Head of caudate nucleus (tissue), 42 donors: ENCODE measurements at regions not wholly inside any gene's neighbourhood (a gene's known extent, or its start where the extent isn't known, plus 50 kb on each side); places are given as distances from the start of the nearest gene placed in this dataset.
"Not testable (repeated sequence)": the region's sequence is repeated elsewhere in the genome, so short reads cannot be mapped to it uniquely, and the experiment has no call there.

Experiments
- DNase-seq, 42 donors: peaks; one replicate each; pipeline versions ENCODE4 v3.0.0 to v3.0.0-alpha.2; 2020 to 2021; ENCODE audit warnings: mixed read lengths in 7 of 42
- intact Hi-C: fragments of 100-400 bp; cut with DNase I; formaldehyde crosslinking; loops from one replicate; pipeline ENCODE4 v1.15.0; 2022

- intact Hi-C loops, result no loop called here
These were observed 61.8 kb downstream of the SMIM38 start for GRCh38 chr11:69217276-69218105.

DNA sequence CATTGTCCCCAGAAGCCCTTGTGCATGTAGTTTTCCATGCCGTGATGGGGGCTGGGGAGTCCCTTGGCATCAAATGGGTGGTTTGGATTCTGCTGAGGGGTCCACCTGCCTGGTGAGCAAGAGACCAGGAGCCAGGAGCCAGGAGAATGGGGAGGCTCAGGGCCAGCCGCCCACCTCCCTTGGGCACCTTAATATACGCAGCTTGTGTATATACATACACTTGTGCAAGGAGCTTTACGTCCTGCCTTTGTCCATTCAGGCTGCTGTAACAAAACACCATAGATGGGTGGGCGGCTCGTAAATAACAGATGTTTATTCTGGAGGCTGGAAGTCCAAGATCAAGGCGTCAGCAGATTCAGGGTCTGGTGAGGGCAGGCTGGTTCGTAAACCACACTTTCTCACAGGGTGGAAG lies 62.5 kb downstream of the SMIM38 start:
- intact Hi-C loops, result no loop called here
- peak in 7 of 42 donors; percentile 3 to 31 (median 8) for DNase-seq

More at GRCh38 chr11:69217276-69218105, 61.8 kb downstream of the SMIM38 start:
- DNase-seq, result peak in 26 of 42 donors; percentile 11 to 70 (median 44)

DNA sequence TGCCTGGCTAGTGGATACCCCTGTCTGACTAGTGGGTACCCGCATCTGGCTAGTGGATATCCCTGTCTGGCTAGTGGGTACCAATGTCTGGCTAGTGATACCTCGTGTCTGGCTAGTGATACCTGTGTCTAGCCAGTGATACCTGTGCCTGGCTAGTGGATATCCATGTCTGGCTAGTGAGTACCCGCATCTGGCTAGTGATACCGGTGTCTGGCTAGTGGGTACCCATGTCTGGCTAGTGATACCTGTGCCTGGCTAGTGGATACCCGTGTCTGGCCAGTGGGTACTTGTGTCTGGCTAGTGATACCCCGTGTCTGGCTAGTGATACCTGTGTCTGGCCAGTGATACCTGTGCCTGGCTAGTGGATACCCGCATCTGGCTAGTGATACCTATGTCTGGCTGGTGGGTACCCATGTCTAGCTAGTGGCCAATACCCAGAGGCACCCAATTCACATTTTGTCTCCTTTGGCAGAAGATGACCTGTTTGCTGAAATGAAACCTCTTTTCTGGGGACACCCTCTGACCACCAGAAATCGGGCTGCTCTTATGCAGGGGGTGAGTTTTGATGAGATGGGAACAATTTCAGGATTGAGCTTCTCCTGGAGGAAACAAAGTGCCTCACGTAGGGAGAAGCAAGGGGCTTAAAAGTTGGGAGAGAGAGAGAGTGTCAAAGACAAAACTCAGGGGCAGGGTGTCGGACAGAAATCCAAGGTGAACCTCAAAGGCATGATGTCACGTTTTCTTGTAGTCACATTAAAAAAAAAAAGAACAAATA lies 63.4 kb downstream of the SMIM38 start:
- DNase-seq, result peak in 7 of 42 donors; percentile 3 to 37 (median 10)
- intact Hi-C loops, result no loop called here

GRCh38 chr11:69219991-69220390 lies 64.3 kb downstream of the SMIM38 start:
- peak in 6 of 42 donors; percentile 2 to 40 (median 10) for DNase-seq
- intact Hi-C loops, result no loop called here

DNA sequence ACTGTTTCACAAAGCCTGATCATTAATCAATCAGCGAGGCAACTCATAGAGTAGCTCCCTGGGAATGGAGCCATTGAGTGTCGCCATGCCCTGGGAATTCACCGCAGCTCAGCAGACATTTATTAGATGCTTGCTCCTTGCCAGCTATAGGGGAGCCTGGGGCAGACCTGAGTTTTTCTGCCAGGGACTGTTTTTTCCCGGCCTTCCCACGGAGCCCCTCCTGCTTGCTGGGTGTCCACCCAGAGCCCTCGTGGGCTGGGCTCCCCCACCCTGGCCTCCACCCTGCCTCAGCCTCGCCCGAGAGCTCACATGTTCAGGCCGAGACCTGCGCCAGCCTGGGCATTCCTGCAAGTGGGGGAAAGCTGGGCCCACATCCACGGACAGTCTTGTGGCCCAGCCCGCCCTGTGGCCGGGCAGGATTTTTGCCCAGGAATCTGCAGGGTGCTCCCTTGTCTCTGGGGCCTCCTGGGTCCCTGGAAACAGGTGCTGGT lies 64.9 kb downstream of the SMIM38 start:
- intact Hi-C loops, result no loop called here
- DNase-seq, result peak in 13 of 42 donors; percentile 6 to 49 (median 26)

GRCh38 chr11:69221086-69221485 lies 65.4 kb downstream of the SMIM38 start:
- peak in 6 of 42 donors; percentile 3 to 14 (median 7) for DNase-seq
- intact Hi-C loops, result no loop called here

DNA sequence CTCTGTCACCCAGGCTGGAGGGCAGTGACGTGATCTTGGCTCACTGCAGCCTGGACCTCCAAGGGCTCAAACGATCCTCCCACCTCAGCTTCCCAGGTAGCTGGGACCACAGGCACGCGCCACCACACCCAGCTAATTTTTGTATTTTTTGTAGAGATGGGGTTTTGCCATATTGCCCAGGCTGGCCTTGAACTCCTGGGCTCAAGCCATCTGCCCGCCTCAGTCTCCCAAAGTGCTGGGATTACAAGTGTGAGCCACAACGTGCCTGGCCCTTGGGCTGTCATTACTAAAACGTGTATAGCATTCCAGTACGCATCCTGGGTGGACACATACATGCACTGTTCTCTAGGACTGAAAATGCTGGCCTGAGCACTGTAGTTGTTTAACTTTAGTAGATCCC lies 65.9 kb downstream of the SMIM38 start:
- DNase-seq, result peak in 6 of 42 donors; percentile 2 to 23 (median 10)

GRCh38 chr11:69227271-69227670 lies 66.7 kb upstream of the MYEOV start:
- intact Hi-C loops, result no loop called here
- DNase-seq, result peak in 4 of 42 donors; percentile 1 to 25 (median 10)

More for the DNA sequence above, 65.9 kb downstream of the SMIM38 start:
- intact Hi-C loops, result not testable (repeated sequence)

DNA sequence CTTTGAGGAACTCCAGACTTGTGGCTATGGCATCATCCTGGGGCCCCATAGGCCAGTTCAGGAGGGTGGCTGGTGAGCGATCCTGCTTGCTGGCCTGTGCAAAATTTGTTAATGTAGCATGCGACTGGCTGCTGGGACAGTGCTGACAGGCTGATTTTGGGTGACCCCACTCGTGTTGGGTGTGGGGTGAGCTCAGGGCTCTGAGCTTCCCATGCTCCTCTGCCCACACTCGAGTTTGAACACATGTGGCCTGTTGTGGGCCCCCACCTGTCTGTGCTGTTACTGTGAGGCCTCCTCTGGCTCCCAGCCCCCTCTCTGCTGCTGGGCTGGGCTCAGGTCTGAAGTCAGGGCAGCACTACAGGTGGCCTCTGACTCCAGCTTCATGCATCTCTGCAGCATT lies 64.4 kb upstream of the MYEOV start:
- intact Hi-C loops, result no loop called here
- DNase-seq, result peak in 4 of 42 donors; percentile 2 to 23 (median 4)

DNA sequence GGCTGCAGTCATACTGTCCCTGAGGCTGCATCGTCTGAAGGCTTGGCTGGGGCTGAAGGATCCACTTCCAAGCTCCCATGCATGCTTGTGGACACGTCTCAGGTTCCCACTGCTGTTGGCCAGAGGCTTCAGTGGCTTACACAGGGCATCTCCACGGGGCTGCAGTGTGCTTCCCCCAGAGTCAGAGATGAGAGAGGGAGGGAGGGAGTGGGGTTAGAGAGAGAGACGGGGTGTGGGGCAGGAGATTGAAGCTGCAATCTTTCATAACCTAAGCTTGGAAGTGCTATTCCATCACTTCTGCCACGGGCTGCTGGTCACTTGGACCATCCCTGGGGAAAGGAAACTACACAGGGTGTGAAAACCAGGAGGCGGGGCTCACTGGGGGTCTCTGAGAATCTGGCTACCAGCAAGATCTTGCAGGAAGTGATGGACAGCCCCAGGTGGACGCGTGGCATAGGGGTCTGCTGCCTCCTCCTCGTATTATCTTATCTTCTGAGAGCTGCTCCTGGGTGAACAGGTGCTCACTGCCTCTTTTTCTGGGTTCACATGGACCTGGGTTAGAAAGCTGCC lies 63.0 kb upstream of the MYEOV start:
- DNase-seq, result peak in 6 of 42 donors; percentile 2 to 34 (median 6)
- intact Hi-C loops, result no loop called here

GRCh38 chr11:69231466-69232018 lies 62.4 kb upstream of the MYEOV start:
- peak in 2 of 42 donors; percentile 2 to 4 for DNase-seq
- intact Hi-C loops, result no loop called here

DNA sequence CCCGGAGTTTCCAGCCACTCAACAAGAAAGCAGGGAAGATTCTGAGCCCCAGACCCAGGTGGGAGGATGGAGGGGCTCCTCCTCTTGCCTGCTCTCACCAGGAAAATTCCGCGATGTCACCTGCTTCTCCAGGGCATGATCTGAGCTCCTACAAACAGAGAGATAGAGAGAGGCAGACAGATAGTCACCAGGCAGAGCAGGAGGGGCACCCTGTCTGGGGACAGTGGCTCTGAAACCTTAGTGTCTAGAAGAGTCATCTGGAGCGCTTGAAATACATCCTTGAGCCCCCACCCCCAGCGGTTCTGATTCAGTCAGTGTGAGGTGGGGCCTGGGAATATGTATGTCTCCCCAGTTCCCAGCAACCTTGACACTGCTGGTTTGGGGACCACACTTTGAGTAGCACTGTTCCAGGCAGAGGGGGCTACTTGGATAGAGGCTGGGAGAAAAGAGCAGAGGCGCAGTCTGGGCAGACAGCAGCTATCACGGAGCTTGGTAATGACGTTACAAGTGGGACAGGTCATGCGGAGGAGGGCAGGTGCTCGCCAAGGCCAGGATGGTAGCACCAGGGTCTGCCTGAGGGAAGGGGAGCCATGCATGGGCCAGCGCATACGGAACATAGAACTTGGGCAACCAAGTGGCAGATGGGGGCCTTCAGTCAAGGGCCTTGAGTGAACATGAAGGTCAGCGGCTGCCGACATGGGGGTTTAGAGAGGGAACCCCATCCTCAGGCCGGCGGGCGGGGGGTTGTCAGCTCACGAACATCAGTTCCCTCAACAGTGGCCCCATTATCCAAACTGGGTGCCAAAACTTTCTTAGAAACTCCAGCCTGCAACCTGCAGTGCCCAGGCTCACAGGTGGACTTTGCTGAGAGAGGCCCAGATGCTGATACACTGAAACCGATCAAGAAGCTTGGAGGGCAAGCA lies 60.9 kb upstream of the MYEOV start:
- intact Hi-C loops, result no loop called here
- peak in 8 of 42 donors; percentile 3 to 36 (median 9) for DNase-seq

DNA sequence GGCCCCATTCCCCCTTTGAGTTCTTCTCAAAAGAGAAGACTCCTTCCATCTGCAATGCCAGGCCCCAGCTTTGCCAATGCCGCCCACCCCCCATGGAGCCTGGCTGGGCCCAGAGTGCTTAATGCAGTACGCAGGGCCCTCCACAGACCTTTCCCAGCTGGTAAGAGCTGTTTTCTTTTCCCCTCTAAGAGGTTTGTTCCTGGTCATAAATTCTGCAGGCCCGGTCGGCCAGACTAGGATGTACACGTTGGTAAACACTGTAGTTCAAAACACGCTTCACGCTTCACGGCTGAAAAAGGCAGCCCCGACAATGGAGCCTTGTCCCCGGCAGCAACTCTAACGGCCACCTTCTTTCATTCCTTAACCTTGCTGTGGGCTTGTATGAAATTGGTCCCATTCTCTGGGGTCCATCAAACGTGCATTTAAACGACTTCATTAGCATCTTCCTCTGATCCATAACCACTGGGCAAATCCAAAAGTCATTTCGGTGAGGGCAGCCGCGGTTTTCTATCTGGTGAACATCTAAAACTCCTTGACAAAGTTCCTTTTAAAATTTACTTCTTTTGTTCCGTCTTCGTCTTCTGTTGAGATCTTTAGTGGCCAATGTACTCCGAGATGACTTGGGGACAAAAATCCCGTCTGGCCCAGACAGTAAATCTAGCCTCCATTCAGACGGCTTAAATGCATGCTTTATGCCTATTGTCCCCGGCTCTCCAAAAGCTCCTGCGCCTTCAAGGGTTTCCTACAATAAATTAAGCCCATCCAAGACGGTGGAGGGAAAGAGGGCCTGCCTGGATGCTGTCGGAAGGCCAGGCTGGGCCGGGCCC lies 60.0 kb upstream of the MYEOV start:
- intact Hi-C loops, result no loop called here
- peak in 7 of 42 donors; percentile 4 to 31 (median 12) for DNase-seq

DNA sequence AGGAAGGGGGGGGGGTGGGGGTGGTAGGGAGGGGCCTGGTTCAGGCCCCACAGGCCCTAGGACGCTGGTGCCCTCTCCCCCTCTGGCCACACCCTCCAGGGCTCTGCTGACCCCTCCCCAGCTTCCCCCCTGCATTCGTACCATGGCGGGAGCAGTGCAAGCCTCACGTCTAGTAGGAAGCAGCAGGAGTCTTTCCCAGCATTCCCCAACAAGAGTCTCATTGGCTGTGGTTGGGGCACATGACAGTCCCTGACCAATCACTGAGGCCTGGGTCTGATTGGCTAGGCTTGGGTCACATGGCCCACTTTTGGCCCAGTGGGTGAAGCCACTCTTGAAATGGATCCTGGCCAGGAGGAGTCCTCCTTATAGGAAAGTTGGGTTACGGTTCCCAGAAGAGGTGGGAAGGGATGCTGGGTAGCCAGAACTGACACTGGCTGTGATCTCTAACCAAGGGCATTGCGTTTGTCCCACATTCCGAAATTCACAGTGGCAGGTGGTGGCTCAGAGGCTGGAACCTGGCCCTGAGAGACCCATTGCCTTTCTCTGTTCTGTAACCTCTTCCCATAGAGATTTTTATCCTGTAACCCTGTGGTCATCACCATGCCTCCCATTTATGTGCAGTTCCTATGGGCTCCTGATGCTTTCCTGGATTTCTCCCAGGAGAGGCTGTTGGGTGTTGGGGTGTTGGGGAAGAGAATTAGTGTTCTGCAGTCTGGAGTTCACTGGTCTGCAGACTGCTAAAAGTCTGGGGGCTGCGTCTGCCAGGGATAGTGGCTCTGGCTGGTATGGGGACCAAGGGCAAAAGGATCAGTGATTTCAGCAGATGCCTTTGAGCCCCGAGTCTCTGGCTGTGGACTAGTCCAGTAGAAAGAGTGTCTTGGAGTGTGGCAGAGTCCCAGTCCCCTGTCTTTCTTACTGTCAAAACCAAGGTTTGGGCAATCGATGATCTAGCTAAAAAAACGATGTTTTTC lies 58.9 kb upstream of the MYEOV start:
- DNase-seq, result peak in 5 of 42 donors; percentile 7 to 34 (median 9)
- intact Hi-C loops, result no loop called here

GRCh38 chr11:69238573-69239351 lies 55.2 kb upstream of the MYEOV start:
- intact Hi-C loops, result no loop called here
- DNase-seq, result peak in 5 of 42 donors; percentile 13 to 39 (median 19)
